HG03095 (cell line): ENCODE measurements at regions not wholly inside any gene's neighbourhood (a gene's known extent, or its start where the extent isn't known, plus 50 kb on each side); places are given as distances from the start of the nearest gene placed in this dataset.
"Not testable (repeated sequence)": the region's sequence is repeated elsewhere in the genome, so short reads cannot be mapped to it uniquely, and the experiment has no call there.

Experiments
- ATAC-seq: cut with Tn5 transposase; IDR thresholded peaks from one replicate; pipeline ENCODE4 v1.9.1; 2021; ENCODE audit warnings: moderate library complexity; ENCODE audit not compliant: unreplicated experiment

GRCh38 chr12:74076918-74077317, 460.7 kb upstream of the ATXN7L3B start:
- no peak for ATAC-seq

- no peak for ATAC-seq
Measured at GRCh38 chr12:74105434-74105833, 432.2 kb upstream of the ATXN7L3B start.

- ATAC-seq, result no peak
Measured at GRCh38 chr12:74108729-74109128, 428.9 kb upstream of the ATXN7L3B start.

DNA sequence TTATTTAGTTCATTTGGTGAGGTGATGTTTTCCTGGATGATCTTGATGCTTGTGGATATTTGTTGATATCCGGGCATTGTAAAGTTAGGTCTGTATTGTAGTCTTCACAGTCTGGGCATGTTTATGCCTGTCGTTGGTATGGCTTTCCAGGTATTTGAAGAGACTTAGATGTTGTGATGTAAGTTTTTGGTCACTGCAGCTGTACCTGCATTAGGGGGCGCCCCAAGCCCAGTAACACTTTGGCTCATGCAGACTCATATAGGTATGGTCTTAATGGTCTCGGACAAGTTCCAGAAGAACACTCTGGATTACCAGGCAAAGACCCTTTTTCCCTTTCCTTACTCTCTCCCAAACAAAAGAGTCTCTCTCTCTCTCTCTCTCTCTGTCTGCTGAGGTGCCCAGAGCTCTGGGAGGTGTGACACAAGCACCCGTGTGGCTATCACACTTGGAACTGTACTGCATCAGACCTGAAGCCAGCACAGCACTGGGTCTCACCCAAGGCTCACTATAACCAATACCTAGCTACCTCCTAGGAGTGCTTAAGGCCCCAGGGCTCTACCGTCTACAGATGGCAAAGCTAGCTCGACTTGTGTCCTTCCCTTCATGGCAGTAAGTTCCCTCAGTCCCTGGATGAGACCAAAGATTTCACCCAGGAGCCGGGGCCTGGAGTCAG, 425.8 kb upstream of the ATXN7L3B start:
- no peak for ATAC-seq

- no peak for ATAC-seq
Measured at GRCh38 chr12:74119811-74120362, 417.7 kb upstream of the ATXN7L3B start.

GRCh38 chr12:74120644-74121043, 417.0 kb upstream of the ATXN7L3B start:
- ATAC-seq, result no peak

DNA sequence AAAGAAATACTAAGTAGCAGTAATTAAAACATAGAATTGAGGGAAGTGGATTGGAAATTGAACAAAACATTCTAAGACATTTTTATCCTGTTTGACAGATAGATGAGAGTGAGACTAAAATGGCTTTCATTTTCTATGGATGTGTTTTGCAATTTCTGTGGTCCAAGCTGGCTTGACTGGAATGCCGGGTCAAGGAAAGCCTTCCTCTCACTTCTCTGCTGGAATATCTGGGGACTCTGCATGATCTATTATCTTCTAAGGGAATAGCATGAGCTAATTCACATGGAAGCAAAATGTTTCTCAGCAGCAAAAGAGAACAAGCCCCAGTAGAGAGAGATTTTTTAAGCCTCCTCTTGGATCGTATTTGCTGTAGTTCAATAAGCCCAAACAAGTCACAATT, 407.9 kb upstream of the ATXN7L3B start:
- no peak for ATAC-seq

DNA sequence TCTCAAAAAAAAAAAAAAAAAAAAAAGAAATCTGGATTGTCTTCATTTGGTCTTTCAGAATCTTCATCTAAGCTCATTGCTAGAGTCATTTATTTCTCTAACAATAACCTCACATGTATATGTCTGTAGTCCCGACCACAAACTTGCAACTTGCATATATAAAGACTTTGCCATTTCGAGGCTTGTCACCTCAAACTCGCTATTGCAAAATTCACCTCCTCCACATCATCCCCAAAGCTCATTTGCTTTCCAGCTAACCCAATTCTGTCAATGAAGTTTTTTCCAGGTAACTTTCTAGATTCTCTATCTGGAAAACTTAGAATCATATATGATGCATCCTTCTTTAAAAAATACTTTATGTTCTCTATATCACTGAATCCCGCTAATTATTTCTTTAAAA, 393.2 kb upstream of the ATXN7L3B start:
- ATAC-seq, result no peak

DNA sequence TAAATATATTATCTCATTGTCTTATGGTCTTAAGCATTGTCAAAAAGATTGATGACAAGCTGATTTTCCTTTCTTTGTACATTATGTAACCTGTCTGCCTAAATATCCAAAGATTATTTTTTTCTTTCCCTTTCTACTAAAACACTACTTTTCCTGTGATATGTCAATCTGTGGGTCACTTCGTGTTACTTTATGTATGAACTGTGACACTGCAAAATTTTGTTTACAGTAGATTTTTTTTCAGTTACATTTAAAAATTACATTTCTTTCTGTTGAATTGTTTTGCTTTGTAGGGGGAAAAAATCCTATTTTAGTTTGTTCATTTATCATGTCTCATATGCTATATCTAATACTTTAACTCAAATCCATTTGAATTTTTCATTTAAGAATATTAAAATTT, 392.3 kb upstream of the ATXN7L3B start:
- no peak for ATAC-seq

GRCh38 chr12:74148849-74149248, 388.8 kb upstream of the ATXN7L3B start:
- ATAC-seq, result no peak

DNA sequence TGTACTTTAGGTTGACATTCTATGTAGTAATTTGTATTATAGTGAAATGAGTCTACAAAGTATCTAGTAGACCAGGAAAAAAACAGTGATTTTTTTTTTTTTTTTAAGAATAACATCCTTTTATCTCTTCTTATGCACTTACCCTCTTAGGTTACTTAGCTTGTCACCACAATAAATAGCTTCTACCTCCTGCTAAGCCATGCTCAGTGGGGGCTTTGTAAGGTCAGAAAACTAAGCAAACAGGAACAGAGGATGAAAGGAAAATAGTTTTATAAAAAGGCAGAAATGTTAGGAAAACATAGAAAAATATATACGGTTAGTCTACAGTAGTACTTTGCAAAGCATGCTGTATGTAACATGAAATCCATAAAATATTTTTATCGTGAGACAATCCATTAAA, 385.3 kb upstream of the ATXN7L3B start:
- ATAC-seq, result no peak

DNA sequence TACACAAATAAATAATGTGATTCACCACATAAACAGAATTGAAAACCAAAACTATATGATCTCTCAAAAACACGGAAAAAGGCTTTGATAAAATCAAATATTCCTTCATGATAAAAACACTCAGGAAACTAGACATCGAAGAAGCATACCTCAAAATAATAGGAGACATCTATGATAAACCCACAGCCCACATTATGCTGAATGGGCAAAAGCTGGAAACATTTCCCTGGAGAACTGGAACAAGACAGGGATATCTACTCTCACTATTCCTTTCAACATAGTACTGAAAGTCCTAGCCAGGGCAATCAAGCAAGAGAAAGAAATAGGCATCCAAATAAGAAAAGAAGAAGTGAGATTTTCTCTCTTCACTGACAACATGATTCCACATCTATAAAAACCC, 371.5 kb upstream of the ATXN7L3B start:
- no peak for ATAC-seq

- no peak for ATAC-seq
Measured at GRCh38 chr12:74169607-74170006, 368.0 kb upstream of the ATXN7L3B start.

DNA sequence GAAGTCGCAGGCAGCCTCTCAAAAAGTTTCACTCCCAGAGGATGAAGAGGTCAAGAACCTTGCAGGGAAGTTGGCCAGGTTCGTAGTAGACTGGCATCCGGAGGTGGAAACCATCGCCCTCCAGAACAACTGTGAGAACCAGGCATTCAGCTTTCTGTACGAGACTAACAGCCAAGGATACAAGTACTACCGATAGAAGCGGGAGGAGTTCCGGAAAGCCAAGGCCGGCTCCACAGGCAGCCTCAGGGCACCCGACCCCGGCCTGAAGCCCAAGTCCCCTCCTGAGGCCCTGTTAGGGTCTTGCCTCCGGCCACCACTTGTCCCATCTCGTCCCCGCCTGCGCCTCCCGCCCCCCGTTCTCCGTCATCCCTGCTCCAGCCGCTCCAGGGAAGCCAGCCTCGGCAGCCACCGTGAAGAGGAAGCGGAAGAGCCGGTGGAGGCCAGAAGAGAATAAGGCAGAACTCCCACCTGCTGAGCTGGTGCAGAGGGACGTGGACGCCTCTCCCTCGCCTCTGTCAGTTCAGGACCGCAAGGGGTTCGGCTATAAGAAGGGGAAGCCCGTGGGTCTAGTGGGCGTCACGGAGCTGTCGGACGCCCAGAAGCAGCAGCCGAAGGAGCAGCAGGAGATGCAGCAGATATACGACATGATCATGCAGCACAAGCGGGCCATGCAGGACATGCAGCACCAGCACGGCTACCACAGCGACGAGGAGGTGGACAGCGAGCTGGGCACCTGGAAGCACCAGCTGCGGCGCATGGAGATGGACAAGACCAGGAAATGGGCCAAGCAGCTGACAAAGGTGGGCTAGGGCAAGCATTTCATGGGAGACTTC, 366.8 kb upstream of the ATXN7L3B start:
- ATAC-seq, result no peak

GRCh38 chr12:74171478-74171909, 366.1 kb upstream of the ATXN7L3B start:
- no peak for ATAC-seq

DNA sequence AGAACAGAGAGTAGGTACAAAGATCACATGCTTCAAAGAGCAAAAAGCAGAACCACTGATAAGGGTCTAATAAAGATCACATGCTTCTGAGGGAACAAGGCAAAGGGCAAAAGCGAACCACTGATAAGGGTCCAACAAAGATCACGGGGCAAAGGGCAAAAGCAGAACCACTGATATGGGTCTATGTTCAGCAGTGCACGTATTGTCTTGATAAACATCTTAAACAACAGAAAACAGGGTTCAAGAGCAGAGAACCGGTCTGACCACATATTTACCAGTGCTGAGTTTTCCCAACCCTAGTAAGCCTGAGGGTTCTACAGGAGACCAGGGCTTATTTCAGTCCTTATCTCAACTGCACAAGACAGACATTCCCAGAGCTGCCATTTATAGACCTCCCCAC, 362.7 kb upstream of the ATXN7L3B start:
- ATAC-seq, result not testable (repeated sequence)

DNA sequence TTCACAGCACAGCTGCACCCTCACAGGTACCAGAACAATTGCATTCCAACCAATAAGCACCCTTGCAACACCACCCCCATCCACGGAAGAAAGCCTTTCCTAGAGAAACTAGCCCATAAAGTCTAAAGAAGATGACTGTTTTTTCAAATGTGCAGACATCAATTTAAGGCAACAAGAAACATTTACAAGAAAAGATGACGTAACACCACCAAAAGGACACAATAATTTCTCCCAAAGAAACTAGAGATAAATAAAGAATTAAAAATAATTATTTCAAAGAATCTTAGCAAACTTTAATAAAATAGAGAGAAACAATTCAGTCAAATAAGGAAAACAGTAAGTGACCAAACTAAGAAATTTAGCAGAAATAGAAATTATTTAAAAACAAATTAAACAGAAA, 352.3 kb upstream of the ATXN7L3B start:
- no peak for ATAC-seq

GRCh38 chr12:74193191-74193590, 344.4 kb upstream of the ATXN7L3B start:
- ATAC-seq, result no peak

- ATAC-seq, result no peak
Measured at GRCh38 chr12:74204236-74204635, 333.4 kb upstream of the ATXN7L3B start.

DNA sequence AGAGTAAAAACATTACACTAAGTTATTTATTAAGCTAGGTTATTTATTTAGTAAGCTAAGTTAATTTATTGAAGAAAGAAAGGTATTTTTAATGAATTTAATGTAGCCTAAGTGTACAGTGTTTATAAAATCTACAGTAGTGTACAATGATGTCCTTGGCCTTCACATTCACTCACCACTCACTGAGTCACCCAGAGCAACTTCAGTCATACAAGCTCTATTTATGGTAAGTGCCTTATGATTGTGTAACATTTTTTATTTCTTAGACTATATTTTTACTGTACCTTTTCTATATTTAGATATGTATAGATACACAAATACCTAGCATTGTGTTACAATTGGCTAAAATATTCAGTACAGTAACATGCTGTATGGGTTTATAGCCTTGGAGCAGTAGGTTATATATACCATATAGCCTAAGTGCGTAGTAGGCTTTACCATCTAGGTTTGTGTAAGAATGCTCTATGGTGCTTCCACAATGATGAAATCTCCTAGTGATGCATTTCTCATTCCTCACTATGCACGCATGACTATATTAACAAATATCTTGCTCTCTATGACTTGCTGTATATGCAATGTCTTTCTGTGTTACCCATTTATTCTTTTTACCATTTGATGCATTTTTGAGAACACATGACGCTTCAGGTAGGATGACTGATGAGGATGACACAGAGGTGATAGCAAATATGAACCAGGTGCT, 309.6 kb upstream of the ATXN7L3B start:
- no peak for ATAC-seq

DNA sequence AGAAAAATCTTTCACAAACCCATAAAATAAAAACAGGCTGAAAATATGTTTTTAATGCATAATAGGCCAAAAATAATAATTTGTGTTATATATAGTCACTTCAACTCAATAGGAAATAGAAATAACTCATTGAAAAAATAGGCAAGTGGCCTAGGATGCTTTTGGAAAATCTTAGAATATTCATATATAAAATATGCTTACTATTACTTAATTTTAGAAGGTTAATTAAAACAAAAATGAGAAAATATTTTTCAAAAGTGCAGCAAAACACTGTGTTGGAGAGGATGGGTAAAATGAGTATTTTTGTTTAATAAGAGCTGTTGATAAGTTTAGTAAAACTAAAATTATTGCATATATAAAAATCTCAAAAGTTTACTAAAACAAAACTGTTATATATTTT, 308.0 kb upstream of the ATXN7L3B start:
- no peak for ATAC-seq

DNA sequence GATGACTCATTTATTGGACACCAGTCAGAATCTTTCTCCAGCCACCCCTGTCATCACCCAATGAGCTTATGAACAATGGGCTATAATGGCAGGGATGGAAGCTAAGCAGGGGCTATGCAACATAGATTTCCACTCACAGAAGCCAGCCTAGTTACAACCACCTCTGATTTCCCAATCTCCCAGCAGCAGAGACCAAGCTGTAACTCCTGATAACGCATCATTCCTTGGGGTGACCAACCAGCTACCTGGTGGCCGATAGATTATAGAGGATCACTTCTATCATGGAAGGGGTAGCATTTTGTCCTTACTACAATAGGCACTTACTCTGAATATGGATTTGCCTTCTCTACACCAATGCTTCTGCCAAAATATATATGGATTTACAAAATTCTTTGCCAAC, 302.3 kb upstream of the ATXN7L3B start:
- no peak for ATAC-seq
